CD4-positive, CD25-positive, alpha-beta regulatory T cell (primary cell): ENCODE measurements at regions not wholly inside any gene's neighbourhood (a gene's known extent, or its start where the extent isn't known, plus 50 kb on each side); places are given as distances from the start of the nearest gene placed in this dataset.

Experiments
- ATAC-seq, 2 donors: fragments of 150-1000 bp; cut with Tn5 transposase; one replicate each; pipeline ENCODE4 v1.10.0; 2021; ENCODE audit warnings: low read depth in 2 of 2, moderate number of reproducible peaks in 2 of 2, moderate library complexity in 1 of 2
- DNase-seq, 3 donors: peaks; one replicate each; pipeline versions ENCODE4 v3.0.0 to v3.0.0-alpha.2; 2012 to 2022; ENCODE audit warnings: mixed read lengths in 1 of 3
- H3K27ac ChIP-seq: one replicate; pipeline ENCODE4 v1.7.0; 2013; ENCODE audit warnings: mild to moderate bottlenecking, low read length; ENCODE audit not compliant: insufficient read depth, poor library complexity, severe bottlenecking
- H3K27me3 ChIP-seq: one replicate; pipeline ENCODE4 v1.7.0; 2013; ENCODE audit warnings: low read length; ENCODE audit not compliant: control insufficient read depth, insufficient read depth
- H3K36me3 ChIP-seq: one replicate; pipeline ENCODE4 v1.7.0; 2013; ENCODE audit warnings: mild to moderate bottlenecking, low read length, moderate library complexity; ENCODE audit not compliant: control insufficient read depth, insufficient read depth
- H3K4me1 ChIP-seq: 2 replicates; pipeline ENCODE4 v1.7.0; 2013; ENCODE audit warnings: mild to moderate bottlenecking, low read length; ENCODE audit not compliant: insufficient read depth, control insufficient read depth, poor library complexity, severe bottlenecking
- H3K4me3 ChIP-seq: one replicate; pipeline ENCODE4 v1.7.0; 2013; ENCODE audit warnings: low read depth, mild to moderate bottlenecking, low read length, moderate library complexity
- H3K9me3 ChIP-seq, 2 experiments: 1 replicate in 1 of 2; 2 replicates in 1 of 2; pipeline ENCODE4 v1.7.0; 2013; ENCODE audit warnings: low read length in 2 of 2, mild to moderate bottlenecking in 1 of 2, moderate library complexity in 1 of 2; ENCODE audit not compliant: control insufficient read depth in 2 of 2
- H3K27ac Mint-ChIP-seq, 3 donors: one replicate each; pipeline ENCODE4 v1.8.0; 2020 to 2022; ENCODE audit warnings: mild to moderate bottlenecking in 3 of 3, mixed read lengths in 3 of 3, moderate library complexity in 2 of 3
- H3K27me3 Mint-ChIP-seq: one replicate; pipeline ENCODE4 v1.8.0; 2022; ENCODE audit warnings: mild to moderate bottlenecking, mixed read lengths
- H3K36me3 Mint-ChIP-seq: one replicate; pipeline ENCODE4 v1.8.0; 2020; ENCODE audit warnings: mixed read lengths
- H3K4me1 Mint-ChIP-seq, 4 donors: one replicate each; pipeline ENCODE4 v1.8.0; 2020 to 2022; ENCODE audit warnings: mixed read lengths in 4 of 4, mild to moderate bottlenecking in 1 of 4
- H3K4me3 Mint-ChIP-seq, 4 donors: one replicate each; pipeline ENCODE4 v1.8.0; 2020 to 2022; ENCODE audit warnings: mild to moderate bottlenecking in 4 of 4, mixed read lengths in 4 of 4, moderate library complexity in 3 of 4
- H3K9me3 Mint-ChIP-seq, 7 donors: one replicate each; pipeline ENCODE4 v1.8.0; 2020 to 2022; ENCODE audit warnings: mixed read lengths in 7 of 7, mild to moderate bottlenecking in 3 of 7, moderate library complexity in 2 of 7

GRCh38 chr3:181956122-181956521, 244.4 kb downstream of the SOX2 start:
- DNase-seq (no peak), ATAC-seq (peak in 1 of 2 donors; percentile 16)
- Mint-ChIP-seq H3K4me3 (no peak overlapping the region), H3K9me3 (peaks cover 0 to 3% (median 0%) of the 10 kb centered on the region in 7 donors), H3K4me1 (no peaks in the 10 kb centered on the region), H3K27ac (no peak overlapping the region), H3K36me3 (no peaks in the 10 kb centered on the region), H3K27me3 (no peaks in the 10 kb centered on the region)
- no peak overlapping the region for H3K27ac ChIP-seq
- no peak overlapping the region for H3K4me3 ChIP-seq
- no peaks in the 10 kb centered on the region for H3K9me3 ChIP-seq
- H3K4me1 ChIP-seq, result no peaks in the 10 kb centered on the region
- no peaks in the 10 kb centered on the region for H3K36me3 ChIP-seq
- no peaks in the 10 kb centered on the region for H3K27me3 ChIP-seq

GRCh38 chr3:181966393-181966792, 254.7 kb downstream of the SOX2 start:
- no peak overlapping the region for H3K27ac Mint-ChIP-seq
- H3K4me3 Mint-ChIP-seq, result no peak overlapping the region
- ATAC-seq, result no peak
- no peaks in the 10 kb centered on the region for H3K4me1 ChIP-seq
- H3K4me3 ChIP-seq, result no peak overlapping the region
- no peaks in the 10 kb centered on the region for H3K27me3 ChIP-seq
- H3K36me3 Mint-ChIP-seq, result no peaks in the 10 kb centered on the region
- H3K27ac ChIP-seq, result no peak overlapping the region
- peaks cover 0 to 4% (median 0%) of the 10 kb centered on the region in 7 donors for H3K9me3 Mint-ChIP-seq
- no peaks in the 10 kb centered on the region for H3K36me3 ChIP-seq
- no peaks in the 10 kb centered on the region for H3K9me3 ChIP-seq
- no peaks in the 10 kb centered on the region for H3K4me1 Mint-ChIP-seq
- no peaks in the 10 kb centered on the region for H3K27me3 Mint-ChIP-seq
- DNase-seq, result no peak

DNA sequence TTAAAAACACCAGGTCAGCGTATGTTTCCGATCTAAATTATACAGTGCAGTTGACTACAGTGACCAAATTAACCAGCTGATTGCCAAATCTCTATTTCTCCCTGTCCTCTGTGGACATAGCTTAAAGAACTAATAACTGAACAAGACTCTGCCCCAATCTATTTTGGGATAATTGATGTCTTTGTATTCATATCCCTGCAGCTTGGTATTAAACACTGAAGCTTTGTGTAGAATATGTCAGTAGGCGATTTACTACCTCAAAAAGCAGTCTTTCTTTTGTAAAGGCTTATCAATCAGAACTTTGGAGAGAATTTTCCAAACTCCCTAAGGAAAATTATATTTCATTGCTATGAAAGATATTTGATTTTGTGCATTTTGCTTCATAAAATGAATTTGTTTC, 258.2 kb downstream of the SOX2 start:
- Histone ChIP-seq H3K36me3 (no peaks in the 10 kb centered on the region), H3K4me1 (no peaks in the 10 kb centered on the region), H3K27ac (no peak overlapping the region), H3K9me3 (no peaks in the 10 kb centered on the region), H3K27me3 (no peaks in the 10 kb centered on the region), H3K4me3 (no peak overlapping the region)
- Mint-ChIP-seq H3K27ac (no peak overlapping the region), H3K4me1 (no peaks in the 10 kb centered on the region), H3K36me3 (no peaks in the 10 kb centered on the region), H3K27me3 (no peaks in the 10 kb centered on the region), H3K9me3 (peaks cover 0 to 3% (median 0%) of the 10 kb centered on the region in 7 donors), H3K4me3 (no peak overlapping the region)
- no peak for ATAC-seq
- DNase-seq, result no peak

GRCh38 chr3:181971424-181971823, 259.7 kb downstream of the SOX2 start:
- Mint-ChIP-seq H3K9me3 (peaks cover 0 to 4% (median 2%) of the 10 kb centered on the region in 7 donors), H3K27ac (no peak overlapping the region), H3K27me3 (no peaks in the 10 kb centered on the region), H3K36me3 (no peaks in the 10 kb centered on the region), H3K4me3 (no peak overlapping the region), H3K4me1 (no peaks in the 10 kb centered on the region)
- no peaks in the 10 kb centered on the region for H3K36me3 ChIP-seq
- no peak overlapping the region for H3K27ac ChIP-seq
- no peaks in the 10 kb centered on the region for H3K4me1 ChIP-seq
- ATAC-seq (no peak), DNase-seq (no peak)
- no peaks in the 10 kb centered on the region for H3K27me3 ChIP-seq
- no peak overlapping the region for H3K4me3 ChIP-seq
- no peaks in the 10 kb centered on the region for H3K9me3 ChIP-seq

- Histone ChIP-seq H3K4me1 (no peaks in the 10 kb centered on the region), H3K27me3 (no peaks in the 10 kb centered on the region), H3K36me3 (no peaks in the 10 kb centered on the region), H3K9me3 (no peaks in the 10 kb centered on the region), H3K27ac (no peak overlapping the region), H3K4me3 (no peak overlapping the region)
- Mint-ChIP-seq H3K9me3 (peaks cover 0 to 7% (median 2%) of the 10 kb centered on the region in 7 donors), H3K27me3 (no peaks in the 10 kb centered on the region), H3K4me1 (no peaks in the 10 kb centered on the region), H3K36me3 (no peaks in the 10 kb centered on the region), H3K4me3 (no peak overlapping the region), H3K27ac (no peak overlapping the region)
- ATAC-seq (no peak), DNase-seq (no peak)
These were observed 262.5 kb downstream of the SOX2 start for GRCh38 chr3:181974198-181974597.

- H3K4me1 ChIP-seq, result no peaks in the 10 kb centered on the region
- H3K4me1 Mint-ChIP-seq, result no peaks in the 10 kb centered on the region
- no peak overlapping the region for H3K4me3 ChIP-seq
- DNase-seq, result no peak
- no peak overlapping the region for H3K4me3 Mint-ChIP-seq
- H3K27me3 ChIP-seq, result no peaks in the 10 kb centered on the region
- no peak for ATAC-seq
- H3K9me3 ChIP-seq, result no peaks in the 10 kb centered on the region
- H3K9me3 Mint-ChIP-seq, result peaks cover 0 to 11% (median 3%) of the 10 kb centered on the region in 7 donors
- H3K27me3 Mint-ChIP-seq, result no peaks in the 10 kb centered on the region
- H3K36me3 Mint-ChIP-seq, result no peaks in the 10 kb centered on the region
- H3K36me3 ChIP-seq, result no peaks in the 10 kb centered on the region
- no peak overlapping the region for H3K27ac ChIP-seq
- no peak overlapping the region for H3K27ac Mint-ChIP-seq
These were observed 264.8 kb downstream of the SOX2 start for GRCh38 chr3:181976526-181976925.

GRCh38 chr3:181985386-181985785, 273.7 kb downstream of the SOX2 start:
- no peaks in the 10 kb centered on the region for H3K4me1 ChIP-seq
- no peak for ATAC-seq
- H3K9me3 Mint-ChIP-seq, result peaks cover 0 to 15% (median 7%) of the 10 kb centered on the region in 7 donors

DNA sequence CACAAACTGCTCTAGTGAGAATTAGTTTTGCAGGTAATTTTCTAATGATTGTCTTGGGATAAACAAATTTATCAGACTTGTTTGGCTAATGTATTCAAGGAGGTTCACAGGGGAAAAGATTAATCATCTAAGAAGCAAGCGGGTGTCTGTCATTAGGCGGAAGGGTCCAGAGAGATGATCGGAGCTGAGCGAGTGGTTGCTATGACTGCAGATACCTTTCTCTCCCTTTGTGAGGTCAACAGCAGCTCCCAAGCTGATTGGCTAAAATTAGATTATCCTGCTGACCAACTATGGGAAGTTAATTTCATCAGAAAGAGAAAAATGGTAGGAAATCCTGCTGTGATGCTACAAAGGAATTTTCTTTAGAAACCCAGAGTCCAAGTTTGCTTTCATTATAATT, 276.0 kb downstream of the SOX2 start:
- H3K36me3 Mint-ChIP-seq, result no peaks in the 10 kb centered on the region
- Histone ChIP-seq H3K27ac (no peak overlapping the region), H3K4me1 (no peaks in the 10 kb centered on the region), H3K9me3 (no peaks in the 10 kb centered on the region), H3K27me3 (no peaks in the 10 kb centered on the region), H3K36me3 (no peaks in the 10 kb centered on the region), H3K4me3 (no peak overlapping the region)
- no peaks in the 10 kb centered on the region for H3K4me1 Mint-ChIP-seq
- no peaks in the 10 kb centered on the region for H3K27me3 Mint-ChIP-seq
- DNase-seq, result no peak
- no peak overlapping the region for H3K27ac Mint-ChIP-seq
- no peak for ATAC-seq
- peaks cover 0 to 10% (median 5%) of the 10 kb centered on the region in 7 donors for H3K9me3 Mint-ChIP-seq
- H3K4me3 Mint-ChIP-seq, result no peak overlapping the region

More at GRCh38 chr3:181985386-181985785, 273.7 kb downstream of the SOX2 start:
- no peaks in the 10 kb centered on the region for H3K9me3 ChIP-seq
- no peak overlapping the region for H3K4me3 ChIP-seq
- no peak overlapping the region for H3K27ac Mint-ChIP-seq
- H3K4me1 Mint-ChIP-seq, result no peaks in the 10 kb centered on the region
- no peak overlapping the region for H3K27ac ChIP-seq
- DNase-seq, result no peak
- H3K27me3 Mint-ChIP-seq, result no peaks in the 10 kb centered on the region
- H3K36me3 ChIP-seq, result no peaks in the 10 kb centered on the region
- H3K36me3 Mint-ChIP-seq, result no peaks in the 10 kb centered on the region
- H3K27me3 ChIP-seq, result no peaks in the 10 kb centered on the region
- no peak overlapping the region for H3K4me3 Mint-ChIP-seq
